ENCODE measurements at regions not wholly inside any gene's neighbourhood (a gene's known extent, or its start where the extent isn't known, plus 50 kb on each side); places are given as distances from the start of the nearest gene placed in this dataset.

DNA sequence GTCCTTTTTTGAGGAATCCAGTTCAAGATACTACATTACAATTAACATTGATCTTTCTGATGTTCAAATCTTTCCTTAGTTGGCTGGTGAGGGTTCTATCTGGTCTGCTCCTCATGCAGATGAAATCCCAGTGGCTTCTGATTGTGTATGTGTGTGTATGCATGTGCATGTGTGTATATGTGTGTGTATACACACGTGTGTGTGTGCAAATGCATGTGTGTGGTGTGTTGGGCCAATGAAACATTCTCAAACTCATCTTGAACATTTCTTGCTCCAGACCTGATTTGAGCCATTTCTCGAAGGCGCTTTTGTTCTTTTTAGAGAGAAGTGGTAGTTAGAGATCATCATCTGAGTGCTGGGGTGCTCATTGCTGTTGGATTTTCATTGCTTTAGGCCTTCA, 113.9 kb downstream of the GLRX3 start:
- TF ChIP-seq POLR2AphosphoS5 (IDR thresholded peaks at IDR 0.05; ENCODE audit: low read depth) = no peak
- TF ChIP-seq, protein P1, sequence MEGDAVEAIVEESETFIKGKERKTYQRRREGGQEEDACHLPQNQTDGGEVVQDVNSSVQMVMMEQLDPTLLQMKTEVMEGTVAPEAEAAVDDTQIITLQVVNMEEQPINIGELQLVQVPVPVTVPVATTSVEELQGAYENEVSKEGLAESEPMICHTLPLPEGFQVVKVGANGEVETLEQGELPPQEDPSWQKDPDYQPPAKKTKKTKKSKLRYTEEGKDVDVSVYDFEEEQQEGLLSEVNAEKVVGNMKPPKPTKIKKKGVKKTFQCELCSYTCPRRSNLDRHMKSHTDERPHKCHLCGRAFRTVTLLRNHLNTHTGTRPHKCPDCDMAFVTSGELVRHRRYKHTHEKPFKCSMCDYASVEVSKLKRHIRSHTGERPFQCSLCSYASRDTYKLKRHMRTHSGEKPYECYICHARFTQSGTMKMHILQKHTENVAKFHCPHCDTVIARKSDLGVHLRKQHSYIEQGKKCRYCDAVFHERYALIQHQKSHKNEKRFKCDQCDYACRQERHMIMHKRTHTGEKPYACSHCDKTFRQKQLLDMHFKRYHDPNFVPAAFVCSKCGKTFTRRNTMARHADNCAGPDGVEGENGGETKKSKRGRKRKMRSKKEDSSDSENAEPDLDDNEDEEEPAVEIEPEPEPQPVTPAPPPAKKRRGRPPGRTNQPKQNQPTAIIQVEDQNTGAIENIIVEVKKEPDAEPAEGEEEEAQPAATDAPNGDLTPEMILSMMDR (conservative IDR thresholded peaks at IDR 0.05; ENCODE audit: low read depth in 2 of 2) = no peak
- TF ChIP-seq, protein P2, sequence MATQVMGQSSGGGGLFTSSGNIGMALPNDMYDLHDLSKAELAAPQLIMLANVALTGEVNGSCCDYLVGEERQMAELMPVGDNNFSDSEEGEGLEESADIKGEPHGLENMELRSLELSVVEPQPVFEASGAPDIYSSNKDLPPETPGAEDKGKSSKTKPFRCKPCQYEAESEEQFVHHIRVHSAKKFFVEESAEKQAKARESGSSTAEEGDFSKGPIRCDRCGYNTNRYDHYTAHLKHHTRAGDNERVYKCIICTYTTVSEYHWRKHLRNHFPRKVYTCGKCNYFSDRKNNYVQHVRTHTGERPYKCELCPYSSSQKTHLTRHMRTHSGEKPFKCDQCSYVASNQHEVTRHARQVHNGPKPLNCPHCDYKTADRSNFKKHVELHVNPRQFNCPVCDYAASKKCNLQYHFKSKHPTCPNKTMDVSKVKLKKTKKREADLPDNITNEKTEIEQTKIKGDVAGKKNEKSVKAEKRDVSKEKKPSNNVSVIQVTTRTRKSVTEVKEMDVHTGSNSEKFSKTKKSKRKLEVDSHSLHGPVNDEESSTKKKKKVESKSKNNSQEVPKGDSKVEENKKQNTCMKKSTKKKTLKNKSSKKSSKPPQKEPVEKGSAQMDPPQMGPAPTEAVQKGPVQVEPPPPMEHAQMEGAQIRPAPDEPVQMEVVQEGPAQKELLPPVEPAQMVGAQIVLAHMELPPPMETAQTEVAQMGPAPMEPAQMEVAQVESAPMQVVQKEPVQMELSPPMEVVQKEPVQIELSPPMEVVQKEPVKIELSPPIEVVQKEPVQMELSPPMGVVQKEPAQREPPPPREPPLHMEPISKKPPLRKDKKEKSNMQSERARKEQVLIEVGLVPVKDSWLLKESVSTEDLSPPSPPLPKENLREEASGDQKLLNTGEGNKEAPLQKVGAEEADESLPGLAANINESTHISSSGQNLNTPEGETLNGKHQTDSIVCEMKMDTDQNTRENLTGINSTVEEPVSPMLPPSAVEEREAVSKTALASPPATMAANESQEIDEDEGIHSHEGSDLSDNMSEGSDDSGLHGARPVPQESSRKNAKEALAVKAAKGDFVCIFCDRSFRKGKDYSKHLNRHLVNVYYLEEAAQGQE (IDR thresholded peaks at IDR 0.05; ENCODE audit: unreplicated experiment) = no peak
- TF ChIP-seq EZH2 (IDR thresholded peaks at IDR 0.05; ENCODE audit: low read depth, unreplicated experiment) = no peak
- TF ChIP-seq EZH2phosphoT487 (IDR thresholded peaks at IDR 0.05; ENCODE audit: unreplicated experiment) = no peak
- no peak for TF ChIP-seq CREB1 (CRISPR knock-in tag; IDR thresholded peaks at IDR 0.05; ENCODE audit: low read depth)
- TF ChIP-seq, protein P3, sequence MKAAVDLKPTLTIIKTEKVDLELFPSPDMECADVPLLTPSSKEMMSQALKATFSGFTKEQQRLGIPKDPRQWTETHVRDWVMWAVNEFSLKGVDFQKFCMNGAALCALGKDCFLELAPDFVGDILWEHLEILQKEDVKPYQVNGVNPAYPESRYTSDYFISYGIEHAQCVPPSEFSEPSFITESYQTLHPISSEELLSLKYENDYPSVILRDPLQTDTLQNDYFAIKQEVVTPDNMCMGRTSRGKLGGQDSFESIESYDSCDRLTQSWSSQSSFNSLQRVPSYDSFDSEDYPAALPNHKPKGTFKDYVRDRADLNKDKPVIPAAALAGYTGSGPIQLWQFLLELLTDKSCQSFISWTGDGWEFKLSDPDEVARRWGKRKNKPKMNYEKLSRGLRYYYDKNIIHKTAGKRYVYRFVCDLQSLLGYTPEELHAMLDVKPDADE (IDR thresholded peaks at IDR 0.05) = no peak
- no peak for TF ChIP-seq STAT1 (IDR thresholded peaks at IDR 0.05; ENCODE audit: unreplicated experiment)

Measured in GM23338 (cell line).